ENCODE measurements at regions not wholly inside any gene's neighbourhood (a gene's known extent, or its start where the extent isn't known, plus 50 kb on each side); places are given as distances from the start of the nearest gene placed in this dataset.
"Not testable (repeated sequence)": the region's sequence is repeated elsewhere in the genome, so short reads cannot be mapped to it uniquely, and the experiment has no call there.

GRCh38 chr17:15872677-15873076 is 72.3 kb upstream of the ADORA2B start:
- not testable (repeated sequence) for TF ChIP-seq CTCF (IDR thresholded peaks at IDR 0.05; ENCODE audit: extremely low read depth in 1 of 2, insufficient read depth in 1 of 2, low read depth in 1 of 2, low read length in 2 of 2); POLR2A (IDR thresholded peaks at IDR 0.05; ENCODE audit: low read depth, low read length); EZH2 (IDR thresholded peaks at IDR 0.05; ENCODE audit: borderline replicate concordance, low read depth, low read length, severe bottlenecking); POLR2AphosphoS5 (IDR thresholded peaks at IDR 0.05; ENCODE audit: insufficient read depth, low read depth, low read length); MAX (IDR thresholded peaks at IDR 0.05; ENCODE audit: insufficient read depth, insufficient read length); FOS (IDR thresholded peaks at IDR 0.05; ENCODE audit: borderline replicate concordance, insufficient read depth, low read length); GATA2 (IDR thresholded peaks at IDR 0.05; ENCODE audit: insufficient read depth, insufficient read length, low read depth, low read length); JUN (IDR thresholded peaks at IDR 0.05; ENCODE audit: borderline replicate concordance, insufficient read depth, insufficient read length, low read depth); MYC (IDR thresholded peaks at IDR 0.05; ENCODE audit: low read depth, low read length)
